IMR-90 (cell line): ENCODE measurements at regions not wholly inside any gene's neighbourhood (a gene's known extent, or its start where the extent isn't known, plus 50 kb on each side); places are given as distances from the start of the nearest gene placed in this dataset.

ENCODE experiments used
- ATAC-seq: fragments of 200-7000 bp; cut with Tn5 transposase; 2 replicates; pipeline ENCODE4 v1.9.1; 2020; ENCODE audit warnings: low read depth, mild to moderate bottlenecking, moderate library complexity
- BruUV-seq: library from RNA; stranded (reverse); fragments of 400-500 nt; replicated peaks from 2 replicates; lab custom pipeline; 2021; lab: Mats Ljungman, UMichigan
- CTCF ChIA-PET: fragments of 300-600 bp; formaldehyde crosslinking; extraction: SDS; loops from one replicate; lab custom pipeline; 2021; ENCODE audit warnings: antibody characterized with exemption; lab: Yijun Ruan, JAX
- POLR2A ChIA-PET: fragments of 300-600 bp; sonication (Branson Sonifier 250); formaldehyde crosslinking; loops from one replicate; lab custom pipeline; 2022; ENCODE audit warnings: antibody characterized with exemption; ENCODE audit not compliant: unreplicated experiment; lab: Charles Lee
- DNase-seq: peaks from one replicate; pipeline ENCODE4 v3.0.0; 2013
- H2AFZ ChIP-seq: replicated peaks from 2 replicates; pipeline ENCODE3; 2013; ENCODE audit warnings: low read length, mild to moderate bottlenecking; ENCODE audit not compliant: poor library complexity
- H2AK5ac ChIP-seq: 2 replicates; pipeline ENCODE4 v1.6.1; 2013; ENCODE audit warnings: low read depth, low read length, inconsistent platforms
- H2AK9ac ChIP-seq: replicated peaks from 2 replicates; pipeline ENCODE3; 2013; ENCODE audit warnings: mild to moderate bottlenecking, low read depth, low read length, moderate library complexity; ENCODE audit not compliant: poor library complexity
- H2BK120ac ChIP-seq: 2 replicates; pipeline ENCODE4 v1.6.1; 2013; ENCODE audit warnings: low read depth, low read length, inconsistent platforms
- H2BK15ac ChIP-seq: 3 replicates; pipeline ENCODE4 v1.6.1; 2013; ENCODE audit warnings: low read depth, low read length, inconsistent platforms
- H2BK20ac ChIP-seq: 2 replicates; pipeline ENCODE4 v1.6.1; 2013; ENCODE audit warnings: low read depth, mild to moderate bottlenecking, inconsistent platforms, low read length, moderate library complexity
- H2BK5ac ChIP-seq: 2 replicates; pipeline ENCODE4 v1.6.1; 2013; ENCODE audit warnings: mild to moderate bottlenecking, low read depth, low read length, inconsistent platforms; ENCODE audit not compliant: poor library complexity, severe bottlenecking
- H3K14ac ChIP-seq: replicated peaks from 2 replicates; pipeline ENCODE4 v1.6.1; 2013; ENCODE audit warnings: low read depth, low read length, inconsistent platforms
- H3K18ac ChIP-seq: 2 replicates; pipeline ENCODE4 v1.6.1; 2013; ENCODE audit warnings: low read depth, low read length, control low read depth
- H3K23ac ChIP-seq: 2 replicates; pipeline ENCODE4 v1.6.1; 2013; ENCODE audit warnings: low read depth, low read length, inconsistent platforms
- H3K27ac ChIP-seq: 2 replicates; pipeline ENCODE4 v1.5.1; 2013; ENCODE audit warnings: mild to moderate bottlenecking, control low read depth, low read length; ENCODE audit not compliant: insufficient read depth
- H3K27me3 ChIP-seq: 2 replicates; pipeline ENCODE4 v1.6.1; 2013; ENCODE audit warnings: low read length; ENCODE audit not compliant: control insufficient read depth, insufficient read depth
- H3K36me3 ChIP-seq: 2 replicates; pipeline ENCODE4 v1.6.1; 2013; ENCODE audit warnings: low read length, mixed read lengths; ENCODE audit not compliant: control insufficient read depth, insufficient read depth
- H3K4ac ChIP-seq: 2 replicates; pipeline ENCODE4 v1.6.1; 2013; ENCODE audit warnings: low read depth, low read length, inconsistent platforms
- H3K4me1 ChIP-seq: 2 replicates; pipeline ENCODE4 v1.6.1; 2013; ENCODE audit warnings: low read length, mixed read lengths; ENCODE audit not compliant: control insufficient read depth, insufficient read depth
- H3K4me2 ChIP-seq: 2 replicates; pipeline ENCODE4 v1.6.1; 2013; ENCODE audit warnings: low read depth, mild to moderate bottlenecking, control low read depth, low read length, moderate library complexity
- H3K4me3 ChIP-seq: 2 replicates; pipeline ENCODE4 v1.5.1; 2013; ENCODE audit warnings: low read depth, mild to moderate bottlenecking, control low read depth, low read length, moderate library complexity; ENCODE audit not compliant: insufficient read depth
- H3K56ac ChIP-seq: 2 replicates; pipeline ENCODE4 v1.6.1; 2013; ENCODE audit warnings: low read length, inconsistent platforms; ENCODE audit not compliant: insufficient read depth; ENCODE audit errors: extremely low read depth
- H3K79me1 ChIP-seq, 2 experiments: 2 replicates each; pipeline ENCODE4 v1.6.1; 2013; ENCODE audit warnings: low read length in 2 of 2, inconsistent platforms in 1 of 2, low read depth in 1 of 2
- H3K9ac ChIP-seq: 2 replicates; pipeline ENCODE4 v1.6.1; 2013; ENCODE audit warnings: low read depth, low read length, control low read depth
- H3K9me1 ChIP-seq: 2 replicates; pipeline ENCODE4 v1.6.1; 2013; ENCODE audit warnings: low read length, inconsistent platforms; ENCODE audit not compliant: insufficient read depth
- H3K9me3 ChIP-seq: 2 replicates; pipeline ENCODE4 v1.6.1; 2013; ENCODE audit warnings: low read length; ENCODE audit not compliant: control insufficient read depth, insufficient read depth
- H4K20me1 ChIP-seq: 2 replicates; pipeline ENCODE4 v1.6.1; 2013; ENCODE audit warnings: low read length, inconsistent platforms; ENCODE audit not compliant: insufficient read depth
- H4K5ac ChIP-seq: 2 replicates; pipeline ENCODE4 v1.6.1; 2013; ENCODE audit warnings: mild to moderate bottlenecking, low read depth, low read length, control low read depth
- H4K8ac ChIP-seq, 2 experiments: 2 replicates each; pipeline ENCODE4 v1.6.1; 2013; ENCODE audit warnings: low read depth in 2 of 2, low read length in 2 of 2, control low read depth in 1 of 2, inconsistent platforms in 1 of 2
- H4K91ac ChIP-seq: 2 replicates; pipeline ENCODE4 v1.6.1; 2013; ENCODE audit warnings: low read depth, low read length, inconsistent platforms; ENCODE audit not compliant: insufficient read depth
- BHLHE40 ChIP-seq: fragments of 150-350 bp; IDR thresholded peaks from 2 replicates; pipeline ENCODE4 v1.6.1; 2016; ENCODE audit warnings: mild to moderate bottlenecking, low read depth, low read length
- CEBPB ChIP-seq: IDR thresholded peaks from 2 replicates; pipeline ENCODE4 v1.6.1; 2012; ENCODE audit warnings: low read depth, low read length, improper control_type of control experiment
- CHD1 ChIP-seq: IDR thresholded peaks from 2 replicates; pipeline ENCODE4 v1.6.1; 2012; ENCODE audit warnings: low read depth, low read length, improper control_type of control experiment
- ELK1 ChIP-seq: fragments of 150-350 bp; IDR thresholded peaks from 2 replicates; pipeline ENCODE4 v1.6.1; 2016; ENCODE audit warnings: low read depth, mild to moderate bottlenecking, low read length, moderate library complexity, borderline replicate concordance
- FOS ChIP-seq: fragments of 150-350 bp; IDR thresholded peaks from 2 replicates; pipeline ENCODE4 v1.6.1; 2016; ENCODE audit warnings: low read depth, low read length
- MAFK ChIP-seq: IDR thresholded peaks from 2 replicates; pipeline ENCODE4 v1.6.1; 2012; ENCODE audit warnings: low read depth, low read length, improper control_type of control experiment
- MAZ ChIP-seq: IDR thresholded peaks from 2 replicates; pipeline ENCODE4 v1.6.1; 2012; ENCODE audit warnings: low read depth, mild to moderate bottlenecking, low read length, improper control_type of control experiment, moderate library complexity, borderline replicate concordance
- NFE2L2 ChIP-seq: fragments of 150-350 bp; IDR thresholded peaks from 2 replicates; pipeline ENCODE4 v1.6.1; 2016; ENCODE audit warnings: low read depth, mild to moderate bottlenecking, low read length
- POLR2A ChIP-seq: IDR thresholded peaks from 2 replicates; pipeline ENCODE4 v1.6.1; 2012; ENCODE audit warnings: mild to moderate bottlenecking, low read depth, low read length
- RAD21 ChIP-seq: IDR thresholded peaks from 2 replicates; pipeline ENCODE4 v1.6.1; 2012; ENCODE audit warnings: low read length, improper control_type of control experiment
- SMC3 ChIP-seq: fragments of 150-350 bp; IDR thresholded peaks from 2 replicates; pipeline ENCODE4 v1.6.1; 2016; ENCODE audit warnings: low read depth, mild to moderate bottlenecking, antibody characterized with exemption, low read length, moderate library complexity
- USF2 ChIP-seq: fragments of 150-350 bp; IDR thresholded peaks from 2 replicates; pipeline ENCODE4 v1.6.1; 2017; ENCODE audit warnings: mild to moderate bottlenecking, antibody characterized with exemption, low read length, low read depth
- WGBS, 2 experiments: methylation state at CpG; one replicate each; pipeline versions ENCODE4 v1.1.5 to v1.1.7; 2013; ENCODE audit warnings: missing lambda C conversion rate in 2 of 2; ENCODE audit not compliant: insufficient read length in 1 of 2; ENCODE audit errors: extremely low coverage in 2 of 2; 5-methylcytosine and 5-hydroxymethylcytosine counted together
- dilution Hi-C: fragments of 300-500 bp; cut with HindIII; formaldehyde crosslinking; loops from one replicate; pipeline ENCODE4 v1.14.3; 2018; ENCODE audit warnings: low sequenced_read_pairs; ENCODE audit not compliant: unreplicated experiment
- in situ Hi-C: fragments of 300-500 bp; cut with MboI; formaldehyde crosslinking; loops from 3 replicates; pipeline ENCODE4 v1.14.3; 2019; ENCODE audit warnings: low sequenced_read_pairs, inconsistent platforms, mixed read lengths
- intact Hi-C: fragments of 100-400 bp; cut with micrococcal nuclease; formaldehyde crosslinking; loops from 2 replicates; pipeline ENCODE4 v1.10.0; 2022

- TF ChIP-seq USF2, result no peak
Measured at GRCh38 chr2:234425639-234426603, 71.0 kb downstream of the ARL4C start (continued).

GRCh38 chr2:234423884-234424283, 73.0 kb downstream of the ARL4C start:
- POLR2A ChIA-PET, result no interaction called here
- H3K4me3 ChIP-seq, result no peak overlapping the region
- H3K27me3 ChIP-seq, result no peaks in the 10 kb centered on the region
- peak overlapping the region; percentile 57; the same call in 1 of the 2 replicates for H2BK20ac ChIP-seq
- H3K36me3 ChIP-seq, result no peaks in the 10 kb centered on the region
- H3K9me3 ChIP-seq, result no peaks in the 10 kb centered on the region
- no peak overlapping the region for H3K4me2 ChIP-seq
- intact Hi-C loops, result loop anchor here (2.0 kb wide), 1 partner anchor 71 kb away; no protein-coding TSS in a partner anchor
- peak overlapping the region; percentile 82 for H2BK120ac ChIP-seq
- H3K79me1 ChIP-seq, result no peaks in the 10 kb centered on the region
- H4K5ac ChIP-seq, result peak overlapping the region; percentile 80; the same call in 1 of the 2 replicates
- peaks cover 16% of the 10 kb centered on the region; the same call in 1 of the 2 replicates for H3K9me1 ChIP-seq
- no peak overlapping the region for H3K23ac ChIP-seq
- no peak for DNase-seq
- H4K20me1 ChIP-seq, result no peaks in the 10 kb centered on the region
- H3K9ac ChIP-seq, result no peak overlapping the region
- no peak overlapping the region for H2AK9ac ChIP-seq
- peak overlapping the region; percentile 61 for H2BK5ac ChIP-seq
- no peak overlapping the region for H3K56ac ChIP-seq
- in situ Hi-C loops, result no loop called here
- ATAC-seq, result no peak
- H2AK5ac ChIP-seq, result peak overlapping the region; percentile 87
- BruUV-seq, result no TSS peak
- H3K4me1 ChIP-seq, result peaks cover 23% of the 10 kb centered on the region
- peak overlapping the region; percentile 67 for H3K4ac ChIP-seq
- CTCF ChIA-PET, result no interaction called here
- peak overlapping the region; percentile 43; the same call in 1 of the 2 replicates for H3K14ac ChIP-seq
- no CpG with 5 or more reads among the region's 4 CpGs for WGBS, 2 experiments
- no peak overlapping the region for H3K27ac ChIP-seq
- peak overlapping the region; percentile 86; the same call in 2 of the 3 replicates for H2BK15ac ChIP-seq
- H4K8ac ChIP-seq, result peak overlapping the region in 1 of 2 experiments; percentile 65; a peak in 2 of 4 replicates
- no peak overlapping the region for H2AFZ ChIP-seq
- dilution Hi-C loops, result no loop called here
- H3K18ac ChIP-seq, result peak overlapping the region; percentile 58; the same call in 1 of the 2 replicates
- H4K91ac ChIP-seq, result peak overlapping the region; percentile 53; the same call in 1 of the 2 replicates
- TF ChIP-seq ELK1 (no peak), FOS (no peak), SMC3 (no peak), USF2 (no peak), NFE2L2 (no peak), MAFK (no peak), CEBPB (no peak), RAD21 (no peak), MAZ (no peak), POLR2A (no peak), CHD1 (no peak), BHLHE40 (no peak)
